Effector memory CD4-positive, alpha-beta T cell (primary cell): ENCODE measurements at regions not wholly inside any gene's neighbourhood (a gene's known extent, or its start where the extent isn't known, plus 50 kb on each side); places are given as distances from the start of the nearest gene placed in this dataset.

Experiments
- DNase-seq, 3 donors: peaks; one replicate each; pipeline ENCODE4 v3.0.0-alpha.2; 2020
- H3K27ac ChIP-seq: 2 replicates; pipeline ENCODE4 v1.7.0; 2013; ENCODE audit warnings: mild to moderate bottlenecking, low read length, moderate library complexity; ENCODE audit not compliant: insufficient read depth, poor library complexity, severe bottlenecking
- H3K27me3 ChIP-seq: replicated peaks from 2 replicates; pipeline ENCODE4 v1.7.0; 2013; ENCODE audit warnings: mild to moderate bottlenecking, low read length; ENCODE audit not compliant: insufficient read depth, control insufficient read depth, poor library complexity, severe bottlenecking
- H3K36me3 ChIP-seq: 2 replicates; pipeline ENCODE4 v1.7.0; 2013; ENCODE audit warnings: mild to moderate bottlenecking, low read length, moderate library complexity; ENCODE audit not compliant: control insufficient read depth, insufficient read depth
- H3K4me1 ChIP-seq: 2 replicates; pipeline ENCODE4 v1.7.0; 2013; ENCODE audit warnings: low read length, mild to moderate bottlenecking; ENCODE audit not compliant: control insufficient read depth, insufficient read depth, poor library complexity, severe bottlenecking
- H3K4me3 ChIP-seq: 2 replicates; pipeline ENCODE4 v1.7.0; 2013; ENCODE audit warnings: low read length, low read depth, mild to moderate bottlenecking; ENCODE audit not compliant: insufficient read depth, poor library complexity, severe bottlenecking
- H3K9me3 ChIP-seq: 2 replicates; pipeline ENCODE4 v1.7.0; 2013; ENCODE audit warnings: mild to moderate bottlenecking, low read length, moderate library complexity; ENCODE audit not compliant: control insufficient read depth

DNA sequence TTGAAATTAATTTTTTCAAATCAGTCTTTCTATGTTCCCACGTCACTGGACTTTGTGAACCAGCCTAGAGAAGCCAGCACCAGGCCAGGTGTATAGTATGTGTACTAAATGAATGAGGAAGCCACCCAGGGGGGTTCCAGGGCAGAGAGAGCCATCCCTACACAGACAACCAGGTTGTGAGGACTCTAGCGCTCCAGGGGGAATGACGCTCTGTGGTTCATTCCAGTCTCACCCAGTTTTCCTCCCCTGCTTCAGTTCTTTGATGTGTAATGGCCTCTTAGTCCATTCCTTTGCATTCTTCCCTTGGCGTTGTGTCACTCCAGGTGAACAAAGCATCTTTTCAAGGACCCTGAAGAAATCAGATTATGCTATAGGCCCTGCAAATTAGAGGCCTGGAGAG, 330.6 kb downstream of the NSG2 start:
- Histone ChIP-seq H3K27me3 (no peaks in the 10 kb centered on the region), H3K9me3 (no peaks in the 10 kb centered on the region), H3K4me3 (no peak overlapping the region), H3K36me3 (no peaks in the 10 kb centered on the region), H3K27ac (no peak overlapping the region), H3K4me1 (no peaks in the 10 kb centered on the region)
- DNase-seq, result no peak

DNA sequence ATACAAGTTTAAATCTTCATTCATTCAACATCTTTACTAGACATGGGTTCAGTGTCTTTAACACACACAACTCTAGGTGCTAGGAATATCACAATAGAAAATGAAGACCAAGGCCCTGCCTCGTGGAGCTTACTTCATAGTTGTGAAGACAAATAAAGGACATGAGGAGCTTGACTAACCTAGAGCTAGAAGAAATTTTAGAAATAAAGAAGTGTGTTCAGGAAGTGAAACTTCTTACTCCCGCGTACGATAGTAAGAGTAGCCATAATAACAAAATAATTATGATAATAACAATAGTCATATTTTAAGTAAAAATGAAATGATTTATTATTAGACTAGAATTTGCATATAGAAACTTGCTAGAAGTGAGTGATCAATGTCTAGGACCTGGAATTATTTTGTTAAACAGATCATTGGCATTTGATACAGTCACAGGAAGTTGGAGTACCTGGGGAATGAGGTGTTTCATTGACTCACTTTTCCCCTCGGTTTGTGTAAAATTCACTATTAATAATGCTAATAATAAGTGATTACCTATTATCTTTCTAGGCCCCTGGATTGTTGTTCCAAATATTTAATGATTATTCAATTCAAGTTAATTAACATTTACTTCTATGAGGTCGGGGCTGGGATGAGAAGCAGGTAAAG, 331.3 kb downstream of the NSG2 start:
- Histone ChIP-seq H3K9me3 (no peaks in the 10 kb centered on the region), H3K36me3 (no peaks in the 10 kb centered on the region), H3K27me3 (no peaks in the 10 kb centered on the region), H3K27ac (no peak overlapping the region), H3K4me1 (no peaks in the 10 kb centered on the region), H3K4me3 (no peak overlapping the region)
- no peak for DNase-seq

DNA sequence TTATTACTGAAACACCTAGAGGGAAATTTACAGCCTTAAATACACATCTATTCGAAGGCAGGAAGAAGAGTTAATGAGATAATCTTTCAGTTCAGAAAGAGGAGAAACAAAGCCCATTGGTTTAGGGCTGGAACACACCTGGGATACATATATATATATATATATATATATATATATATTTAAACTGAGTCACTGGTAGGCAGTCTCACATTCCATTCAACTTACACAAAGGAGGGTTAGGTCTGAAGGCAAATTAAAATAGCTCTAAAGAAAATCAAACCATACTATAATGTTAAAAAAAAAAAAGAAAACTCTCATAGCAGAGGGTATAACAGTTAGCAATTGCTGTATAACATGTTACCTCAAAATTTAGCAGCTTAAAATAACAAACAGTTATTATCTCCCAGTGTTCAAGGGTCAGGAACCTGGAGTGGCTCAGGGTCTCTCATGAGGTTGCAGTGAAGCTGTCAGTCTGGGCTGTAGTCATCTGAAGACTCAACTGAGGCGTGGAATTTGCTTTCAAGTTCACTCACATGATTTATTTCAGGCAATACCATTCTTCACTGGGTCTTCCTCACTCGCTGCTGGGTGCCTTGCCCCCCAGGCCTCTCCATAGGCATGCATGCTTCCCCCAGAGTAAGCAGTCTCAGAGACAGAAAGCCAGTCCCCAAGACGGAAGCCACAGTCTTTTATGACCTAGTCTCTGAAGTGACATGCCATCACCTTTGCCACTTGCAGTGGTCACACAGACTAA, 332.8 kb downstream of the NSG2 start:
- no peak for DNase-seq
- no peaks in the 10 kb centered on the region for H3K36me3 ChIP-seq
- H3K27me3 ChIP-seq, result no peaks in the 10 kb centered on the region
- no peaks in the 10 kb centered on the region for H3K4me1 ChIP-seq
- no peak overlapping the region for H3K4me3 ChIP-seq
- H3K9me3 ChIP-seq, result no peaks in the 10 kb centered on the region
- no peak overlapping the region for H3K27ac ChIP-seq

DNA sequence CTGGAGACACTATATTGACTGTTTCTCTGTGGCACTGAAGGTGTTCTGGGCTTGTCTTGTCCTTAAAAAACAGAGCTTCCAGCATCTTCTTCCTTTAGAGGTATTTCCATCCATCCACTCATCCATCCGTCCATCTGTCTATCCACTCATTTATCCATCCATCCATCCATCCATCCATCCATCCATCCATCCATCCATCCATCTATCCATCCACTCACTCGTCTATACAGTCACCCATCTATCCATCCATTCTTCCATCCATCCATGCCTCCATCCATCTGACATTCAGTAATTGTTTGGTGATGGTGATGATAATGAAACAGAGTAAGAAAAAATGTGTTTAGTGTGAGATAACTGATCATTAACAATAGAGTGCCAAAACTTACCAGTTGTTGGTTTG, 334.8 kb downstream of the NSG2 start:
- no peaks in the 10 kb centered on the region for H3K27me3 ChIP-seq
- no peak for DNase-seq
- no peak overlapping the region for H3K4me3 ChIP-seq
- no peak overlapping the region for H3K27ac ChIP-seq
- H3K9me3 ChIP-seq, result no peaks in the 10 kb centered on the region
- no peaks in the 10 kb centered on the region for H3K36me3 ChIP-seq
- H3K4me1 ChIP-seq, result no peaks in the 10 kb centered on the region

DNA sequence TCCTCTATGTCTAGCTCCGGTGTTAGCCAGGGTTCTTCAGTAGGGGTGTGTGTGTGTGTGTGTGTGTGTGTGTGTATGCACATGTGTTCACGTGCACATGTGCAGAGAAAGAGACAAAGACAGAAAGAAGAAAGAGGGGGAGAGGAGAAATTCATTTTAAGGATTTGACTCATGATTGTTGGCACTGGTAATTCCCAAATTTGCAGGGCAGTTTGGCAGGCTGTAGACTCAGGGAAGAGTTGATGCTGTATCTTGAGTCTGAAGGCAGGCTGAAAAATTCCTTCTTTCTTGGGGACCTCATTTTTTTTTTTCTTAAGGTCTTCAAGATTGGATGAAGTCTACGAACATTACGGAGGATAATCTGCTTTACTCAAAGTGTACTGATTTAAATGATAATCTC, 335.7 kb downstream of the NSG2 start:
- Histone ChIP-seq H3K36me3 (no peaks in the 10 kb centered on the region), H3K27me3 (no peaks in the 10 kb centered on the region), H3K9me3 (no peaks in the 10 kb centered on the region), H3K4me3 (no peak overlapping the region), H3K4me1 (no peaks in the 10 kb centered on the region), H3K27ac (no peak overlapping the region)
- no peak for DNase-seq

DNA sequence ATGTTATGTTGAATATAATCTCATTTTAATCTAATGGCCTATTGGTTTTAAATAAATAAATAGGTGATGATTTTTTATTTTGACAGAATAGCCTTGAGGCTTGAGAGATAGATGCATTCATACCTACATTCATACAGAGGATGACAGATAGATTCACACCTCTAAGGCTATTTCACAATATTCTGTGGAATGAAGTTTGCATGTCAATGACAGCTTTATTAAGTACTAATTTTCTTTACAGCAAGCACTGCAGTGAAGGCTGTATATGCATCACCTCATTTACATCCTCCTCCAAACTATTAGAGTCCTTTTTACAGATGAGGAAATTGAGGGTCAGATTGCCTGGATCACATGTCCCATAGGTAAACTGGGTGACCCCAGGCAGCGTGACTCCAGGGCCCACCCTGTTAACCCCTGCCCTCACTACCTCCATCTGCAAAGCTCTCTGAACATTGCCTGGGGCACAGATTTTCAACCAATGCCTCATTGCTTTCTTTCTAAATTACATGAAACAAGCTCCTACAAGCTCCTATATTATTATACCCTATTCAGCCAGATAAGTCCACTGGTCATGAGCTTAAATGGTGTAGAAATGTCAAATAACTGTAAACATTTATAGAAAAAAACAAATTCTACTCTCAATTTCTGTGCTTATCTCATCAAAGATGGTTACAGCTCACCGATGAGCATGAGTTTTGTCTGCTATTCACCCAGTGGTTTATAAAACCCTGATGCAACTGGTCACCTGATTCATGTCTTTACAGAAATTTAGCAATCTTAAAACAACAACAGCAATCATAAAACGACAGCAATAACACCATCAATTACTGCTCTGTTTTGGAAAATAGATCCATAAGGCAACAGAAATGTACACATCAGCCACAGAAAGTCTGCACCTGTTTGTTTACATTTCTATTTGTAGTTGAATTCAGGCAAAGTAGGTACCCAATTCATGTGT, 338.0 kb downstream of the NSG2 start:
- Histone ChIP-seq H3K36me3 (no peaks in the 10 kb centered on the region), H3K4me1 (no peaks in the 10 kb centered on the region), H3K4me3 (no peak overlapping the region), H3K9me3 (no peaks in the 10 kb centered on the region), H3K27me3 (no peaks in the 10 kb centered on the region), H3K27ac (no peak overlapping the region)
- DNase-seq, result no peak

DNA sequence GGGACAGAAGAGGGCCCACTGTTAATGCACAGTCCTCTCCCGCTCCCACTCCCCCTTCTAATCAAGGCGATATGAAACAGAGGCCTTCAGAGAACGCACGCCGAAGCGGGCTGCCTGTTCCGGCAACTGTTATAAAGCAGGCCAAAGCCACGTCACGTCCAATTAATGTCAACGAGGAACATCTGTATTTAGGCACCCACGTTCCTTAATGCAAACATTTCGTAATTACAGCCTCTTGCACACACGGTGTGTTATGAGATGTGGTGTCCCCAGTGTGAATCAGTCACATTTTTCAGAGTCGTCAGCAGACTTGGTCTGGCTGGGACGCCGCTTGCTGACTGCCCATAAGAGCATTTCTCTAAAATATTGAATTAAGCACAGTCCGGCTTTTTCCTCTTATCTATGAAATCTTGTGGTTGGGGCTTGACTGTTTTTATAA, 339.0 kb downstream of the NSG2 start:
- Histone ChIP-seq H3K27me3 (no peaks in the 10 kb centered on the region), H3K9me3 (no peaks in the 10 kb centered on the region), H3K4me3 (no peak overlapping the region), H3K27ac (no peak overlapping the region), H3K36me3 (no peaks in the 10 kb centered on the region), H3K4me1 (no peaks in the 10 kb centered on the region)
- DNase-seq, result no peak

DNA sequence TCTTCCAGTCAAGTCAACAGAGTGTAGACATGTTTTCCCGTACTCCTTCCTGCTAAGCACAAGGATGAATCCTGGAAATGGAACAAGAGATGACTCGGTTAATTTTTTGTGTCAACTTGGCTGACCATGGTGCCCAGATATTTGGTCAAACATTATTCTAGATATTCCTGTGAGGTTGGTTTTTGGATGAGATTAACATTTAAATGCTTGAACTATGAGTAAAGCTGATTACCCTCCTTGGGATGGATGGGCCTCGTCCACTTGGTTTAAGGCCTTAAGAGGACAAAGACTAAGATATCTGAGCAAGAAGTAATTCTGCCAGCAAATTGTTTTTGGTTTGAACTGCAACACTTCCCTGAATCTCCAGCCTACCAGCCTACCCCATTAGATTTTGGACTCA, 338.1 kb upstream of the MSX2 start:
- DNase-seq, result no peak
- no peaks in the 10 kb centered on the region for H3K36me3 ChIP-seq
- H3K9me3 ChIP-seq, result no peaks in the 10 kb centered on the region
- no peaks in the 10 kb centered on the region for H3K4me1 ChIP-seq
- H3K27me3 ChIP-seq, result no peaks in the 10 kb centered on the region
- H3K4me3 ChIP-seq, result no peak overlapping the region
- H3K27ac ChIP-seq, result no peak overlapping the region

DNA sequence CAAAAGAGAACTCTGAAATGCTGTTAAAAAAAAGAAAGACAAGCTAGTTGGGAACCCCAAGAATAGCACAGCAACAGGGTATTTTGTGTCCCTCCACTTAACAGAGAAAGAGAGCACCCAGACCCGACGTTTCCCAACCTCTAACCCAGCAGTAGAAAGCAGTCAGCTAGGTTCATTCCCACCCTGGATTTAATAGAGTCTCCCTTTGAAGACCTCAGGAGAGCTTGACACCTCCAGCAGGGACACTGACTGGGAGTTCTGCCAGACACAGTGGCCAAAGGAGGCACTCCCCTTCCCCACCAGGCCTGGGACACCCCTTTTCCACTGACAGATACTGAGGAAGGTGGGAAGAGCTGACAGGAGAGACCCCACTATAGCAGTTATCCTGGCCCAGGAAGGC, 337.5 kb upstream of the MSX2 start:
- DNase-seq, result no peak
- Histone ChIP-seq H3K4me1 (no peaks in the 10 kb centered on the region), H3K9me3 (no peaks in the 10 kb centered on the region), H3K36me3 (no peaks in the 10 kb centered on the region), H3K27me3 (no peaks in the 10 kb centered on the region), H3K27ac (no peak overlapping the region), H3K4me3 (no peak overlapping the region)

DNA sequence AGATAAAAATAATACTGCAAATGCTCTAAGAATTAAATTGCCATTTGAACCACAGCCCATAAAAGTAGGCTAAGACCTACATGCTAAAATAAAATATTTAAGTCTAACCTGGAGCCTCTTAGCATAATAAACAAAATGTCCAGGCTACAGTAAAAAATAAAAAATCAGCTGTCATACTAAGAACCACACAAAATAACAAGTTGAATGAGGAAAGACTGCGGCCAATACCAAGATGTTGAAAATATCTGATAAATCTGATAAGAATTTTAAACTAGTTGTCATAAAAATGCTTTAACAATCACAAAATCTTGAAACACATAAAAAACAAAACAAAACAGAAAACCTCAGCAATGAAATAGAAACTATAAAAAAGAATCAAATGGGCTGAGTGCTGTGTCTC, 336.9 kb upstream of the MSX2 start:
- Histone ChIP-seq H3K9me3 (no peaks in the 10 kb centered on the region), H3K27ac (no peak overlapping the region), H3K27me3 (no peaks in the 10 kb centered on the region), H3K36me3 (no peaks in the 10 kb centered on the region), H3K4me3 (no peak overlapping the region), H3K4me1 (no peaks in the 10 kb centered on the region)
- DNase-seq, result no peak
